ENCODE measurements at regions not wholly inside any gene's neighbourhood (a gene's known extent, or its start where the extent isn't known, plus 50 kb on each side); places are given as distances from the start of the nearest gene placed in this dataset.

DNA sequence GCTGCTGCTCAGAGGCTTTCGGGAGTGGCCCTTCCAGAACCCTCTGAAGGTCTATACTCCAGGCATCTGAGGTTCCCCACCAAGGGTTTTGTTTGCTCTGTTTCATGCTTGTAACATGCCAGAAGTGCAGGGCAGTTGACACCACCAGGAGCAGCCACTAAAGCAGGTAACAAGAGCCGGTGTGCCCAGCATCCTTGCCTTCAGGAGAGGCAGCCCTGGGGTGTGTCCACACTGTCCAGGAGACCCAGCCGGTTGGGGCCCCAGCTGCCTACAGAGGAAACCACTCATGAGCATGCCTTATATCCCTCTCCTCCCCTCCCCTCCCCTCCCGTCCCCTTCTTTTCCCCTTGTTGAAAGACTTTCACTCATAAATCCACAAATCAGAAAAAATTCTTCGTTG, 93.1 kb downstream of the CD8B2 start:
- Mint-ChIP-seq H3K4me3 (no peak overlapping the region), H3K27me3 (ENCODE audit: low read depth) (peaks cover 73% of the 10 kb centered on the region), H3K36me3 (ENCODE audit: low read depth) (no peaks in the 10 kb centered on the region), H3K4me1 (peaks cover 38% of the 10 kb centered on the region), H3K27ac (ENCODE audit: unreplicated experiment) (no peak overlapping the region), H3K9me3 (no peaks in the 10 kb centered on the region)
- no peak for DNase-seq (ENCODE audit: low read depth, low spot score)
- TF ChIP-seq, protein P1, sequence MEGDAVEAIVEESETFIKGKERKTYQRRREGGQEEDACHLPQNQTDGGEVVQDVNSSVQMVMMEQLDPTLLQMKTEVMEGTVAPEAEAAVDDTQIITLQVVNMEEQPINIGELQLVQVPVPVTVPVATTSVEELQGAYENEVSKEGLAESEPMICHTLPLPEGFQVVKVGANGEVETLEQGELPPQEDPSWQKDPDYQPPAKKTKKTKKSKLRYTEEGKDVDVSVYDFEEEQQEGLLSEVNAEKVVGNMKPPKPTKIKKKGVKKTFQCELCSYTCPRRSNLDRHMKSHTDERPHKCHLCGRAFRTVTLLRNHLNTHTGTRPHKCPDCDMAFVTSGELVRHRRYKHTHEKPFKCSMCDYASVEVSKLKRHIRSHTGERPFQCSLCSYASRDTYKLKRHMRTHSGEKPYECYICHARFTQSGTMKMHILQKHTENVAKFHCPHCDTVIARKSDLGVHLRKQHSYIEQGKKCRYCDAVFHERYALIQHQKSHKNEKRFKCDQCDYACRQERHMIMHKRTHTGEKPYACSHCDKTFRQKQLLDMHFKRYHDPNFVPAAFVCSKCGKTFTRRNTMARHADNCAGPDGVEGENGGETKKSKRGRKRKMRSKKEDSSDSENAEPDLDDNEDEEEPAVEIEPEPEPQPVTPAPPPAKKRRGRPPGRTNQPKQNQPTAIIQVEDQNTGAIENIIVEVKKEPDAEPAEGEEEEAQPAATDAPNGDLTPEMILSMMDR (conservative IDR thresholded peaks at IDR 0.05): no peak

DNA sequence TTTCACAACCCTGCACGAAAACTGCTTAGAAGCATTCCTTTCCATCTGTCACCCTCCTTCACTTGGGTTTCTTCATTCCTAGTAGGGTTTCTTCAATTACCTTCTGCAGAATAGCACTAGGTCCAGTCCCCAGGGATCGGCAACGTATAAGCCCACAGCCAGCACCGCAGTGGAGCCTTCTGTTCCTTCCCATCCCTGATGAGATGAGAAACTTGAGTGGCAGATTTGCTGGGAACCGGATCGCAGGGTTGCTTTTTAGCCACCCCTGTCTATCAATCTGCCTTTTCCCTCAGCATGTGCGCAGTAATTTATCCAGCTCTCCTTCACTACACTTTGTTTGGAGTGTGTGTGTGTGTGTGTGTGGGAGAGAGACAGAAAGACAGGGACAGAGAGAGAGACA, 94.2 kb downstream of the CD8B2 start:
- H3K9me3 Mint-ChIP-seq: no peaks in the 10 kb centered on the region
- peaks cover 33% of the 10 kb centered on the region for H3K4me1 Mint-ChIP-seq
- H3K36me3 Mint-ChIP-seq (ENCODE audit: low read depth): no peaks in the 10 kb centered on the region
- DNase-seq (ENCODE audit: low read depth, low spot score): no peak
- TF ChIP-seq, protein P1 (conservative IDR thresholded peaks at IDR 0.05): no peak
- H3K4me3 Mint-ChIP-seq: peak overlapping the region; percentile 20
- peaks cover 72% of the 10 kb centered on the region for H3K27me3 Mint-ChIP-seq (ENCODE audit: low read depth)
- no peak overlapping the region for H3K27ac Mint-ChIP-seq (ENCODE audit: unreplicated experiment)

DNA sequence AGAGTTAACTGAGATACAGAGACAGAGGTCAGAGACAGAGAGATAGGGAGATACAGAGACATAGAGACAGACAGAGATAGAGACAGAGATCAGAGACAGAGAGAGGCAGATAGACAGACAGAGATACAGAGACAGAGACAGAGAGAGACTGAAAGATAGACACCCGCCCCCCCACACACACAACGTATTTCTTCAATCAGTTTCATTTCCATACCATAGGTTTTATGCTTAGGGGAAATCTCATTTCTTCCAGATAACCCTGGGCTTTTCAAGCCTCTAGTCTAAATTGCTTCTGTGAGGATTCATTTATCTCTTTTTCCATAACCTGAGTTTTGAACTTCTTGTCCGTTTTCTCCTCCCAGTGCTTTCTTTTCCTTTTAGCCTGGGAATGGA, 94.6 kb downstream of the CD8B2 start:
- Mint-ChIP-seq H3K4me1 (peaks cover 33% of the 10 kb centered on the region), H3K27me3 (ENCODE audit: low read depth) (peaks cover 70% of the 10 kb centered on the region), H3K9me3 (no peaks in the 10 kb centered on the region), H3K36me3 (ENCODE audit: low read depth) (no peaks in the 10 kb centered on the region), H3K27ac (ENCODE audit: unreplicated experiment) (no peak overlapping the region), H3K4me3 (peak overlapping the region; percentile 91)
- DNase-seq (ENCODE audit: low read depth, low spot score): no peak
- TF ChIP-seq, protein P1 (conservative IDR thresholded peaks at IDR 0.05): no peak

DNA sequence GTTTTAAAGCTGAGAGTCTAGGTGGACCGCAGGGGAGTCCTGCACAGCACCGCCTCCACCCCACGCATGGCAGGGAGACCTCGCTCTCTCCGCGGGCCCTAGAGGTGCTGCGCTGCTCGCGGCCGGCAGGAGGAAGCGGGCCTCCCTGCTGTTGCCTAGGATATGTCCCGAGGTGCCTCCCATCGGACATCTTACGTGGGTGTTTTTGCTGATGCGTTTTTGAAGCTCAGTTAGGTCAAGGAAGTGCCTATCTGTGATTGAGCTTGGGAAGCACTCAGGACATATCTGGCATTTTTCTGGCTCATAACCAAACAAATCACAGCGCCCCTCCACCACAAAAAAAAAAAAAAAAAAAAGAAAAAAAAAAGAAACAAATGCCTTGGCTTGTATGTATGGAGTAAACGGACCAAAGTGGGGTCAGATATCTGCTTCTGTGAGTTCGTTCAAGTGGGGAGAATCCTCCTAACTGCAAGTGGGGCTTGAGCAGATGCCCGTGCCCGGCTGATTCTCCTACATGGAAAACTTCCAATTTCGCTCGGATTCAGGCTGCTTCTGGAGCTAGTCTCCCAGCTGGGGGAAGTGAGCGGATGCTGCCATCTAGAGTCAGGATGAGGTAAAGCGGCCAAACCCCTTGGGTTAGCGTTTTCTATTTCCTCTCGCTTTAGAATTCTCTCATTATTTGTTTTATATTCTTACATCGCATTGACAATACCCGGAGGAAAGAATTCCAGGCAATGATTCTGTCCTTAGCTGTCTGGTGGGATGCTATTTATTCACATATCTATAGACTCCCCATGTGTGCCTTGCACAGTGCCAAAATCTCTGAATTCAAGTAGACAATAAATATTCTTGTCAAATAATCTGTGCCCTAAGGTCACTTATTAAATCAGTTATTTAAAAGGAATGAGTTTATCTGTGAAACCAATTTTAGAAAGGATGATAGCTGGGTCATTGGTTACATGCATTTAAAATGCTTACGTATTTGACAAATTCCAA, 95.3 kb downstream of the CD8B2 start:
- Mint-ChIP-seq H3K27ac (ENCODE audit: unreplicated experiment) (peak overlapping the region; percentile 30), H3K4me3 (peak overlapping the region; percentile 91), H3K27me3 (ENCODE audit: low read depth) (peaks cover 68% of the 10 kb centered on the region), H3K4me1 (peaks cover 33% of the 10 kb centered on the region), H3K9me3 (no peaks in the 10 kb centered on the region), H3K36me3 (ENCODE audit: low read depth) (no peaks in the 10 kb centered on the region)
- peak; percentile 74 for DNase-seq (ENCODE audit: low read depth, low spot score)
- TF ChIP-seq, protein P1 (conservative IDR thresholded peaks at IDR 0.05): peak; percentile 82

DNA sequence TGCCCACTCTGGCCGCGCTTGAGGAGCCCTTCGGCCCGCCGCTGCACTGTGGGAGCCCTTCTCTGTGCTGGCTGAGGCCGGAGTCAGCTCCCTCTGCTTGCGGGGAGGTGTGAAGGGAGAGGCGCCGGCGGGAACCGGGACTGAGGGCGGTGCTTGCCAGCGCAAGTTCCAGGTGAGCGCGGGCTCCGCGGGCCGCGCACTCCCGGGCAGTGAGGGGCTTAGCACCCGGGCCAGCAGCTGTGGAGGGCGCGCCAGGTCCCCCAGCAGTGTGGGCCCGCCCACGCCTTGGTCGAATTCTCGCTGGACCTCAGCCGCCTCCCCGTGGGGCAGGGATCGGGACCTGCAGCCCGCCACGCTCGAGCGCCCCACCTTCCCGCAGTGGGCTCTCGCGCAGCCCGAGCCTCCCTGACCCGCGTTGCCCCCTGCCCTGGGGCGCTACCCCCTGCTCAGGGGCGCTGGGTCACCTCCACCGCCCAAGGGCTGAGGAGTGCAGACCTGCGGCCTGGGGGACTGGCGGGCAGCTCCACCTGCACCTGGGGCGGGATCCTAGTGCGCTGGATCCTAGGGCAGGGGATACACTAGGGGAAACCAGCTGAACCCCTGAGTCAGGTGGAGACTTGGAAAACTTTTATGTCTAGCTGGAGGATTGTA, 97.3 kb downstream of the CD8B2 start:
- DNase-seq (ENCODE audit: low read depth, low spot score): no peak
- Mint-ChIP-seq H3K4me3 (no peak overlapping the region), H3K27me3 (ENCODE audit: low read depth) (peaks cover 51% of the 10 kb centered on the region), H3K36me3 (ENCODE audit: low read depth) (no peaks in the 10 kb centered on the region), H3K9me3 (no peaks in the 10 kb centered on the region), H3K4me1 (peaks cover 29% of the 10 kb centered on the region), H3K27ac (ENCODE audit: unreplicated experiment) (no peak overlapping the region)
- TF ChIP-seq, protein P1 (conservative IDR thresholded peaks at IDR 0.05): no peak

Data from neural crest cell (in vitro differentiated cells).